H1 (cell line): ENCODE measurements at regions not wholly inside any gene's neighbourhood (a gene's known extent, or its start where the extent isn't known, plus 50 kb on each side); places are given as distances from the start of the nearest gene placed in this dataset.

ENCODE experiments used
- CTCF ChIA-PET: fragments of 300-600 bp; sonication (Branson Sonifier 250); formaldehyde crosslinking; loops from one replicate; lab custom pipeline; 2021; ENCODE audit not compliant: partially characterized antibody; lab: Charles Lee
- POLR2A ChIA-PET: fragments of 300-600 bp; sonication (Branson Sonifier 250); formaldehyde crosslinking; loops from one replicate; lab custom pipeline; 2021; ENCODE audit warnings: inconsistent platforms; ENCODE audit not compliant: partially characterized antibody; lab: Charles Lee
- DNase-seq, 2 experiments: peaks; one replicate each; pipeline versions ENCODE4 v3.0.0 to v3.0.0-alpha.2; 2010 to 2022; ENCODE audit warnings: low spot score in 2 of 2, low read depth in 1 of 2, mixed read lengths in 1 of 2
- FAIRE-seq: peaks from 2 replicates; lab custom pipeline; 2011; peaks lifted over from hg19 to GRCh38; lab: Jason Lieb, UNC
- H2AFZ ChIP-seq: 2 replicates; pipeline ENCODE4 v1.8.1; 2012; ENCODE audit warnings: low read length, inconsistent platforms
- H2AK5ac ChIP-seq: 2 replicates; pipeline ENCODE4 v1.6.1; 2013; ENCODE audit warnings: low read depth, low read length
- H2BK120ac ChIP-seq: replicated peaks from 2 replicates; pipeline ENCODE3; 2013; ENCODE audit warnings: low read depth, low read length, inconsistent platforms
- H2BK12ac ChIP-seq: 2 replicates; pipeline ENCODE4 v1.6.1; 2013; ENCODE audit warnings: low read depth, low read length
- H2BK15ac ChIP-seq: 2 replicates; pipeline ENCODE4 v1.6.1; 2013; ENCODE audit warnings: low read length
- H2BK20ac ChIP-seq: 2 replicates; pipeline ENCODE4 v1.6.1; 2013; ENCODE audit warnings: low read length
- H2BK5ac ChIP-seq: 2 replicates; pipeline ENCODE4 v1.6.1; 2013; ENCODE audit warnings: low read depth, low read length
- H3K14ac ChIP-seq: 2 replicates; pipeline ENCODE4 v1.6.1; 2013; ENCODE audit warnings: inconsistent platforms; ENCODE audit not compliant: insufficient read length
- H3K18ac ChIP-seq: 2 replicates; pipeline ENCODE4 v1.6.1; 2013; ENCODE audit warnings: low read length; ENCODE audit errors: extremely low read depth
- H3K23ac ChIP-seq: 2 replicates; pipeline ENCODE4 v1.6.1; 2013; ENCODE audit warnings: inconsistent platforms; ENCODE audit not compliant: insufficient read length
- H3K23me2 ChIP-seq: 2 replicates; pipeline ENCODE4 v1.6.1; 2013; ENCODE audit warnings: low read depth, low read length
- H3K27ac ChIP-seq: 2 replicates; pipeline ENCODE4 v1.6.1; 2011; ENCODE audit warnings: low read depth, low read length, inconsistent platforms
- H3K27me3 ChIP-seq, 4 experiments: replicated peaks in 1 of 4; 1 replicate in 1 of 4; 2 replicates in 3 of 4; pipeline versions ENCODE4 v1.6.1 to v1.8.1; 2011 to 2013; ENCODE audit warnings: low read length in 3 of 4, mild to moderate bottlenecking in 3 of 4, inconsistent platforms in 2 of 4, mixed read lengths in 2 of 4, moderate library complexity in 1 of 4; ENCODE audit not compliant: control insufficient read depth in 3 of 4, insufficient read depth in 3 of 4; ENCODE audit errors: extremely low read depth in 1 of 4
- H3K36me3 ChIP-seq, 4 experiments: 2 replicates each; pipeline versions ENCODE4 v1.6.1 to v1.8.1; 2011 to 2013; ENCODE audit warnings: mild to moderate bottlenecking in 4 of 4, low read length in 3 of 4, moderate library complexity in 2 of 4, control low read depth in 1 of 4, inconsistent platforms in 1 of 4; ENCODE audit not compliant: insufficient read depth in 4 of 4, control insufficient read depth in 2 of 4
- H3K4ac ChIP-seq: replicated peaks from 2 replicates; pipeline ENCODE3; 2013; ENCODE audit warnings: low read length, low read depth, mixed read lengths, inconsistent platforms; ENCODE audit not compliant: insufficient read length
- H3K4me1 ChIP-seq, 4 experiments: replicated peaks in 1 of 4; 1 replicate in 1 of 4; 2 replicates in 3 of 4; pipeline versions ENCODE4 v1.6.1 to v1.8.1; 2011 to 2013; ENCODE audit warnings: low read length in 3 of 4, inconsistent platforms in 2 of 4, mixed read lengths in 1 of 4; ENCODE audit not compliant: insufficient read depth in 4 of 4, control insufficient read depth in 3 of 4
- H3K4me2 ChIP-seq, 2 experiments: 2 replicates each; pipeline versions ENCODE4 v1.6.1 to v1.8.1; 2011 to 2013; ENCODE audit warnings: low read depth in 2 of 2, low read length in 2 of 2, control low read depth in 1 of 2, inconsistent platforms in 1 of 2, mild to moderate bottlenecking in 1 of 2; ENCODE audit not compliant: insufficient read depth in 1 of 2
- H3K4me3 ChIP-seq, 4 experiments: fragments of 200-600, 300-600 bp in 1 of 4; sonication (generic), shearing (Covaris generic), sonication (Bioruptor Twin) in 1 of 4; 2 replicates each; pipeline versions ENCODE4 v1.5.1 to v1.8.1; 2011 to 2016; ENCODE audit warnings: low read length in 4 of 4, low read depth in 3 of 4, control low read depth in 2 of 4, inconsistent platforms in 2 of 4, mild to moderate bottlenecking in 2 of 4, mixed read lengths in 1 of 4, moderate library complexity in 1 of 4; ENCODE audit not compliant: insufficient read depth in 2 of 4; ENCODE audit errors: extremely low read depth in 1 of 4
- H3K56ac ChIP-seq: replicated peaks from 2 replicates; pipeline ENCODE3; 2013; ENCODE audit warnings: low read depth, mild to moderate bottlenecking, mixed read lengths, low read length, inconsistent platforms; ENCODE audit not compliant: insufficient read length
- H3K79me1 ChIP-seq: 2 replicates; pipeline ENCODE4 v1.6.1; 2013; ENCODE audit warnings: low read depth, low read length, control low read depth
- H3K79me2 ChIP-seq, 2 experiments: 2 replicates each; pipeline versions ENCODE4 v1.6.1 to v1.8.1; 2012 to 2013; ENCODE audit warnings: low read length in 2 of 2, mild to moderate bottlenecking in 2 of 2, inconsistent platforms in 1 of 2; ENCODE audit not compliant: insufficient read depth in 2 of 2, control insufficient read depth in 1 of 2
- H3K9ac ChIP-seq, 4 experiments: replicated peaks in 1 of 4; 1 replicate in 1 of 4; 2 replicates in 3 of 4; pipeline versions ENCODE4 v1.6.1 to v1.8.1; 2011 to 2013; ENCODE audit warnings: low read depth in 3 of 4, low read length in 3 of 4, control low read depth in 2 of 4, mild to moderate bottlenecking in 2 of 4, moderate library complexity in 2 of 4, inconsistent platforms in 1 of 4; ENCODE audit errors: extremely low read depth in 1 of 4
- H3K9me3 ChIP-seq, 2 experiments: 2 replicates each; pipeline versions ENCODE4 v1.6.1 to v1.8.1; 2012 to 2013; ENCODE audit warnings: mild to moderate bottlenecking in 2 of 2, moderate library complexity in 2 of 2, control low read depth in 1 of 2, inconsistent platforms in 1 of 2, low read depth in 1 of 2, low read length in 1 of 2, mixed read lengths in 1 of 2; ENCODE audit not compliant: insufficient read depth in 2 of 2
- H4K20me1 ChIP-seq, 2 experiments: replicated peaks in 1 of 2; 2 replicates each; pipeline versions ENCODE3 to v1.8.1; 2011 to 2013; ENCODE audit warnings: inconsistent platforms in 2 of 2, low read length in 2 of 2, mild to moderate bottlenecking in 1 of 2; ENCODE audit not compliant: insufficient read depth in 2 of 2, control insufficient read depth in 1 of 2
- H4K5ac ChIP-seq: 2 replicates; pipeline ENCODE4 v1.6.1; 2013; ENCODE audit warnings: low read length, low read depth, mixed read lengths, inconsistent platforms; ENCODE audit not compliant: insufficient read length
- H4K8ac ChIP-seq: 2 replicates; pipeline ENCODE4 v1.8.0; 2013; ENCODE audit warnings: mild to moderate bottlenecking, moderate library complexity, low read length, inconsistent platforms; ENCODE audit not compliant: insufficient read depth; ENCODE audit errors: extremely low read depth
- H4K91ac ChIP-seq: replicated peaks from 2 replicates; pipeline ENCODE3; 2013; ENCODE audit warnings: low read length, mixed read lengths, inconsistent platforms; ENCODE audit not compliant: insufficient read length
- ASH2L ChIP-seq: fragments of 200-600, 300-600 bp; sonication (generic); IDR thresholded peaks from one replicate; pipeline ENCODE4 v1.7.1; 2017; ENCODE audit warnings: low read length
- BACH1 ChIP-seq: IDR thresholded peaks from 2 replicates; pipeline ENCODE4 v1.6.1; 2012; ENCODE audit warnings: low read length, improper control_type of control experiment
- CEBPB ChIP-seq: IDR thresholded peaks from 2 replicates; pipeline ENCODE4 v1.6.1; 2012; ENCODE audit warnings: low read depth, low read length
- EP300 ChIP-seq, 2 experiments: IDR thresholded peaks; 1 replicate in 1 of 2; 2 replicates in 1 of 2; pipeline ENCODE4 v1.6.1; 2011 to 2012; ENCODE audit warnings: low read depth in 2 of 2, low read length in 2 of 2, mild to moderate bottlenecking in 2 of 2, borderline replicate concordance in 1 of 2, inconsistent platforms in 1 of 2, moderate library complexity in 1 of 2
- GTF2F1 ChIP-seq: IDR thresholded peaks from 2 replicates; pipeline ENCODE4 v1.6.1; 2012; ENCODE audit warnings: low read depth, low read length, improper control_type of control experiment, borderline replicate concordance
- KDM1A ChIP-seq: fragments of 200-600, 300-600 bp; sonication (generic); IDR thresholded peaks from 2 replicates; pipeline ENCODE4 v1.7.1; 2016; ENCODE audit warnings: mild to moderate bottlenecking, low read length, borderline replicate concordance
- NRF1 ChIP-seq: IDR thresholded peaks from 2 replicates; pipeline ENCODE4 v1.6.1; 2011; ENCODE audit warnings: mild to moderate bottlenecking, low read depth, low read length, improper control_type of control experiment
- RAD21 ChIP-seq, 2 experiments: IDR thresholded peaks in 1 of 2; conservative IDR thresholded peaks in 1 of 2; 2 replicates each; pipeline ENCODE4 v1.6.1; 2011; ENCODE audit warnings: low read depth in 2 of 2, low read length in 2 of 2, improper control_type of control experiment in 1 of 2, inconsistent platforms in 1 of 2, mild to moderate bottlenecking in 1 of 2, moderate library complexity in 1 of 2
- SAP30 ChIP-seq: fragments of 300-600 bp; sonication (generic); IDR thresholded peaks from 2 replicates; pipeline ENCODE4 v1.7.1; 2012; ENCODE audit warnings: low read length, moderate library complexity, mild to moderate bottlenecking, inconsistent platforms; ENCODE audit not compliant: insufficient read depth, insufficient replicate concordance
- SRF ChIP-seq: IDR thresholded peaks from 2 replicates; pipeline ENCODE4 v1.6.1; 2011; ENCODE audit warnings: mild to moderate bottlenecking, low read depth, low read length, moderate library complexity
- WGBS, 2 experiments: shearing (Covaris generic) in 1 of 2; methylation state at CpG; one replicate each; pipeline versions ENCODE4 v1.1.6 to v1.1.7; 2013 to 2015; ENCODE audit warnings: low lambda C conversion rate in 2 of 2, mixed read lengths in 2 of 2, inconsistent platforms in 1 of 2, low coverage in 1 of 2, missing lambda C conversion rate in 1 of 2; ENCODE audit not compliant: insufficient replicate concordance in 2 of 2, insufficient coverage in 1 of 2, insufficient read length in 1 of 2; ENCODE audit errors: extremely low coverage in 1 of 2, missing lambda C conversion rate in 1 of 2; 5-methylcytosine and 5-hydroxymethylcytosine counted together
- TF ChIP-seq, protein P1 (sequence below): IDR thresholded peaks from 2 replicates; pipeline ENCODE4 v1.6.1; 2011; ENCODE audit warnings: low read length, improper control_type of control experiment

DNA sequence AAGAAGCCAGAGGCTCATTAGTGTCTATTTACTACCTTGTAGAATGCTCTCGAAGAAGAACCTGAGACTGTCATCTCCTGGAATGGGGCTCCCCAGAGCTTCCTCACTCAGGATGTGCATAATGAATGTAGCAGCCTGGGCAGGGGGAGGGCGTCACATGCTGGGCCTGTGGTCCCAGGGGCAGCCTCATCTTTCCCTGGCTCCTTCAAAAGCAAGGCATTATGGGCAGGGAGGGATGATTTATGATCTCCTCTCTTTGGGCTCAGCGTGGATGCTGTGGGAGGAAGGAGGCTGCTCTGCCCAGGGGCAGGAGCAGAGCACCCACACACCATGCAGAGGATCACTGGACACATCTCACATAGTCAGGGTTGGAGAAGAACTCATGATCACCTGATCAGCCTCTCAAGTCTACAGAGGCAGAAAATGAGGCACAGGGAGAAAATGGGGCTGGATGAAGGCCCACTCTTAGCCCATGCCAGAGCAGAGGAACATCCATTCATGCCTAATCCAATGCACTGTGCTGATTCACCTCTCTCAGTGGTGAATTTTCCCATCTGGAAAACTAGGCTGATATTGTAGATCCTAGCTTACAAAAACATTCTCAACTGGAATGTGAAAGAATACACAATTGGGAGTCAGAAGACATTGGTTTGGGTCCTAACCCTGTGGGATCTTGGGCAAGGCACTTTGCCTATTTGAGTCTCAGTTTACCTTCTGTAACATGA is 173.7 kb downstream of the CARTPT start:
- Histone ChIP-seq H3K23me2 (no peaks in the 10 kb centered on the region), H3K79me2 (no peaks in the 10 kb centered on the region), H2BK12ac (0 out of 2 replicates have a peak overlapping the region, but pooled peaks have one; percentile 33), H2BK20ac (no peak overlapping the region), H3K4me3 (no peak overlapping the region), H2AFZ (peak overlapping the region; percentile 34; the same call in 1 of the 2 replicates), H4K91ac (no peak overlapping the region), H4K5ac (no peak overlapping the region), H3K36me3 (no peaks in the 10 kb centered on the region), H3K23ac (no peak overlapping the region), H2BK15ac (no peak overlapping the region), H3K14ac (no peak overlapping the region), H3K56ac (no peak overlapping the region), H4K20me1 (no peaks in the 10 kb centered on the region), H3K9ac (no peak overlapping the region), H2BK120ac (no peak overlapping the region), H2AK5ac (no peak overlapping the region), H3K27ac (no peak overlapping the region), H2BK5ac (0 out of 2 replicates have a peak overlapping the region, but pooled peaks have one; percentile 56), H3K18ac (no peak overlapping the region), H3K4me2 (no peak overlapping the region), H3K4ac (no peak overlapping the region), H3K27me3 (no peaks in the 10 kb centered on the region; a peak in 1 of 7 replicates), H3K9me3 (no peaks in the 10 kb centered on the region), H4K8ac (no peak overlapping the region), H3K4me1 (peaks cover 0 to 8% (median 2%) of the 10 kb centered on the region in 4 experiments; a peak in 3 of 7 replicates), H3K79me1 (no peaks in the 10 kb centered on the region)
- FAIRE-seq (no peak), DNase-seq (no peak)
- ChIA-PET CTCF (interaction anchor here (0.6 to 0.9 kb wide), 3 partner anchors 126 to 513 kb away, joined by 3 read pairs; no protein-coding TSS in a partner anchor), POLR2A (no interaction called here)
- WGBS, 2 experiments: 87% methylated on average over 3 of the region's 3 CpGs; no CpG with 5 or more reads in 1 of the 2 experiments
- TF ChIP-seq BACH1: no peak
- TF ChIP-seq EP300 (IDR thresholded peaks at IDR 0.05; ENCODE audit: borderline replicate concordance in 1 of 2, low read depth in 2 of 2, low read length in 2 of 2): no peak
- no peak for TF ChIP-seq GTF2F1
- no peak for TF ChIP-seq RAD21 (IDR thresholded peaks at IDR 0.05 in 1 of 2, conservative IDR thresholded peaks at IDR 0.05 in 1 of 2; ENCODE audit: low read depth in 2 of 2, low read length in 2 of 2)
- TF ChIP-seq, protein P1, sequence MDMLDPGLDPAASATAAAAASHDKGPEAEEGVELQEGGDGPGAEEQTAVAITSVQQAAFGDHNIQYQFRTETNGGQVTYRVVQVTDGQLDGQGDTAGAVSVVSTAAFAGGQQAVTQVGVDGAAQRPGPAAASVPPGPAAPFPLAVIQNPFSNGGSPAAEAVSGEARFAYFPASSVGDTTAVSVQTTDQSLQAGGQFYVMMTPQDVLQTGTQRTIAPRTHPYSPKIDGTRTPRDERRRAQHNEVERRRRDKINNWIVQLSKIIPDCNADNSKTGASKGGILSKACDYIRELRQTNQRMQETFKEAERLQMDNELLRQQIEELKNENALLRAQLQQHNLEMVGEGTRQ: no peak
- no peak for TF ChIP-seq KDM1A
- no peak for TF ChIP-seq SRF
- TF ChIP-seq CEBPB: no peak
- no peak for TF ChIP-seq ASH2L
- no peak for TF ChIP-seq SAP30
- no peak for TF ChIP-seq NRF1
